ENCODE measurements at regions not wholly inside any gene's neighbourhood (a gene's known extent, or its start where the extent isn't known, plus 50 kb on each side); places are given as distances from the start of the nearest gene placed in this dataset.

DNA sequence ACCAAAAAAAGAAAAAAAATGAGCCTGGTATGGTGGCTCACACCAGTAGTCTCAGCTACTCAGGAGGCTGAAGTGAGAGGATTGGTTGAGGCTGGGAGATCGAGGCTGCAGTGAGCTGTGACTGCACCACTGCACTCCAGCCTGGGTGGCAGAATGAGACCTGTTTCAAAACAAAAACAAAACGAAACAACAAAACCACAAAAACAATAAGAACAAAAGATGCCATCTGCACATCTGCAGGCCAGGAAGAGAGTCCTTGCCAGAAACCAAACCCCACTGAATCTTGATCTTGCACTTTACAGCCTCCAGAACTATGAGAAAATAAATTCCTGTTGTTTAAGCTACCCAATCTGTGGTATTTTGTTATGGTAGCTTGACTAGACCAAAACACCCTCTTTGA lies 207.7 kb downstream of the YTHDC2 start:
- no peaks in the 10 kb centered on the region for H3K4me1 ChIP-seq (ENCODE audit: insufficient read depth)
- H3K27me3 Mint-ChIP-seq (ENCODE audit: insufficient read depth, low read depth, poor library complexity): no peaks in the 10 kb centered on the region
- no peak overlapping the region for H3K27ac Mint-ChIP-seq
- H3K36me3 Mint-ChIP-seq (ENCODE audit: low read depth): peaks cover 6% of the 10 kb centered on the region; the same call in 2 of the 3 replicates
- no peaks in the 10 kb centered on the region for H3K4me1 Mint-ChIP-seq
- H3K79me2 ChIP-seq (replicated peaks; ENCODE audit: insufficient read depth): no peaks in the 10 kb centered on the region
- no peak overlapping the region for H2AFZ ChIP-seq
- H3F3A ChIP-seq (replicated peaks; ENCODE audit: low read depth): no peaks in the 10 kb centered on the region
- no peak for DNase-seq (ENCODE audit: low spot score)
- TF ChIP-seq JUNB (IDR thresholded peaks at IDR 0.05; ENCODE audit: unreplicated experiment) (no peak), EZH2phosphoT487 (IDR thresholded peaks at IDR 0.05; ENCODE audit: unreplicated experiment) (no peak), CREB1 (CRISPR knock-in tag; IDR thresholded peaks at IDR 0.05; ENCODE audit: low read depth) (no peak), ZNF114 (CRISPR knock-in tag; IDR thresholded peaks at IDR 0.05) (no peak), STAT1 (IDR thresholded peaks at IDR 0.05; ENCODE audit: unreplicated experiment) (no peak), ZNF331 (CRISPR knock-in tag; IDR thresholded peaks at IDR 0.05; ENCODE audit: low read depth) (no peak), EZH2 (IDR thresholded peaks at IDR 0.05; ENCODE audit: low read depth, unreplicated experiment) (no peak), NANOG (IDR thresholded peaks at IDR 0.05; ENCODE audit: borderline replicate concordance) (no peak), POLR2AphosphoS5 (IDR thresholded peaks at IDR 0.05; ENCODE audit: low read depth) (no peak)
- TF ChIP-seq, protein P1, sequence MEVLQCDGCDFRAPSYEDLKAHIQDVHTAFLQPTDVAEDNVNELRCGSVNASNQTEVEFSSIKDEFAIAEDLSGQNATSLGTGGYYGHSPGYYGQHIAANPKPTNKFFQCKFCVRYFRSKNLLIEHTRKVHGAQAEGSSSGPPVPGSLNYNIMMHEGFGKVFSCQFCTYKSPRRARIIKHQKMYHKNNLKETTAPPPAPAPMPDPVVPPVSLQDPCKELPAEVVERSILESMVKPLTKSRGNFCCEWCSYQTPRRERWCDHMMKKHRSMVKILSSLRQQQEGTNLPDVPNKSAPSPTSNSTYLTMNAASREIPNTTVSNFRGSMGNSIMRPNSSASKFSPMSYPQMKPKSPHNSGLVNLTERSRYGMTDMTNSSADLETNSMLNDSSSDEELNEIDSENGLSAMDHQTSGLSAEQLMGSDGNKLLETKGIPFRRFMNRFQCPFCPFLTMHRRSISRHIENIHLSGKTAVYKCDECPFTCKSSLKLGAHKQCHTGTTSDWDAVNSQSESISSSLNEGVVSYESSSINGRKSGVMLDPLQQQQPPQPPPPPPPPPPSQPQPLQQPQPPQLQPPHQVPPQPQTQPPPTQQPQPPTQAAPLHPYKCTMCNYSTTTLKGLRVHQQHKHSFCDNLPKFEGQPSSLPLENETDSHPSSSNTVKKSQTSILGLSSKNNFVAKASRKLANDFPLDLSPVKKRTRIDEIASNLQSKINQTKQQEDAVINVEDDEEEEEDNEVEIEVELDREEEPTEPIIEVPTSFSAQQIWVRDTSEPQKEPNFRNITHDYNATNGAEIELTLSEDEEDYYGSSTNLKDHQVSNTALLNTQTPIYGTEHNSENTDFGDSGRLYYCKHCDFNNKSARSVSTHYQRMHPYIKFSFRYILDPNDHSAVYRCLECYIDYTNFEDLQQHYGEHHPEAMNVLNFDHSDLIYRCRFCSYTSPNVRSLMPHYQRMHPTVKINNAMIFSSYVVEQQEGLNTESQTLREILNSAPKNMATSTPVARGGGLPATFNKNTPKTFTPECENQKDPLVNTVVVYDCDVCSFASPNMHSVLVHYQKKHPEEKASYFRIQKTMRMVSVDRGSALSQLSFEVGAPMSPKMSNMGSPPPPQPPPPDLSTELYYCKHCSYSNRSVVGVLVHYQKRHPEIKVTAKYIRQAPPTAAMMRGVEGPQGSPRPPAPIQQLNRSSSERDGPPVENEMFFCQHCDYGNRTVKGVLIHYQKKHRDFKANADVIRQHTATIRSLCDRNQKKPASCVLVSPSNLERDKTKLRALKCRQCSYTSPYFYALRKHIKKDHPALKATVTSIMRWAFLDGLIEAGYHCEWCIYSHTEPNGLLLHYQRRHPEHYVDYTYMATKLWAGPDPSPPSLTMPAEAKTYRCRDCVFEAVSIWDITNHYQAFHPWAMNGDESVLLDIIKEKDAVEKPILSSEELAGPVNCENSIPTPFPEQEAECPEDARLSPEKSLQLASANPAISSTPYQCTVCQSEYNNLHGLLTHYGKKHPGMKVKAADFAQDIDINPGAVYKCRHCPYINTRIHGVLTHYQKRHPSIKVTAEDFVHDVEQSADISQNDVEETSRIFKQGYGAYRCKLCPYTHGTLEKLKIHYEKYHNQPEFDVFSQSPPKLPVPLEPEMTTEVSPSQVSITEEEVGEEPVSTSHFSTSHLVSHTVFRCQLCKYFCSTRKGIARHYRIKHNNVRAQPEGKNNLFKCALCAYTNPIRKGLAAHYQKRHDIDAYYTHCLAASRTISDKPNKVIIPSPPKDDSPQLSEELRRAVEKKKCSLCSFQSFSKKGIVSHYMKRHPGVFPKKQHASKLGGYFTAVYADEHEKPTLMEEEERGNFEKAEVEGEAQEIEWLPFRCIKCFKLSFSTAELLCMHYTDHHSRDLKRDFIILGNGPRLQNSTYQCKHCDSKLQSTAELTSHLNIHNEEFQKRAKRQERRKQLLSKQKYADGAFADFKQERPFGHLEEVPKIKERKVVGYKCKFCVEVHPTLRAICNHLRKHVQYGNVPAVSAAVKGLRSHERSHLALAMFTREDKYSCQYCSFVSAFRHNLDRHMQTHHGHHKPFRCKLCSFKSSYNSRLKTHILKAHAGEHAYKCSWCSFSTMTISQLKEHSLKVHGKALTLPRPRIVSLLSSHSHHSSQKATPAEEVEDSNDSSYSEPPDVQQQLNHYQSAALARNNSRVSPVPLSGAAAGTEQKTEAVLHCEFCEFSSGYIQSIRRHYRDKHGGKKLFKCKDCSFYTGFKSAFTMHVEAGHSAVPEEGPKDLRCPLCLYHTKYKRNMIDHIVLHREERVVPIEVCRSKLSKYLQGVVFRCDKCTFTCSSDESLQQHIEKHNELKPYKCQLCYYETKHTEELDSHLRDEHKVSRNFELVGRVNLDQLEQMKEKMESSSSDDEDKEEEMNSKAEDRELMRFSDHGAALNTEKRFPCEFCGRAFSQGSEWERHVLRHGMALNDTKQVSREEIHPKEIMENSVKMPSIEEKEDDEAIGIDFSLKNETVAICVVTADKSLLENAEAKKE (CRISPR knock-in tag; IDR thresholded peaks at IDR 0.05): no peak
- TF ChIP-seq, protein P2, sequence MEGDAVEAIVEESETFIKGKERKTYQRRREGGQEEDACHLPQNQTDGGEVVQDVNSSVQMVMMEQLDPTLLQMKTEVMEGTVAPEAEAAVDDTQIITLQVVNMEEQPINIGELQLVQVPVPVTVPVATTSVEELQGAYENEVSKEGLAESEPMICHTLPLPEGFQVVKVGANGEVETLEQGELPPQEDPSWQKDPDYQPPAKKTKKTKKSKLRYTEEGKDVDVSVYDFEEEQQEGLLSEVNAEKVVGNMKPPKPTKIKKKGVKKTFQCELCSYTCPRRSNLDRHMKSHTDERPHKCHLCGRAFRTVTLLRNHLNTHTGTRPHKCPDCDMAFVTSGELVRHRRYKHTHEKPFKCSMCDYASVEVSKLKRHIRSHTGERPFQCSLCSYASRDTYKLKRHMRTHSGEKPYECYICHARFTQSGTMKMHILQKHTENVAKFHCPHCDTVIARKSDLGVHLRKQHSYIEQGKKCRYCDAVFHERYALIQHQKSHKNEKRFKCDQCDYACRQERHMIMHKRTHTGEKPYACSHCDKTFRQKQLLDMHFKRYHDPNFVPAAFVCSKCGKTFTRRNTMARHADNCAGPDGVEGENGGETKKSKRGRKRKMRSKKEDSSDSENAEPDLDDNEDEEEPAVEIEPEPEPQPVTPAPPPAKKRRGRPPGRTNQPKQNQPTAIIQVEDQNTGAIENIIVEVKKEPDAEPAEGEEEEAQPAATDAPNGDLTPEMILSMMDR (conservative IDR thresholded peaks at IDR 0.05; ENCODE audit: low read depth in 2 of 2): no peak
- TF ChIP-seq, protein P3, sequence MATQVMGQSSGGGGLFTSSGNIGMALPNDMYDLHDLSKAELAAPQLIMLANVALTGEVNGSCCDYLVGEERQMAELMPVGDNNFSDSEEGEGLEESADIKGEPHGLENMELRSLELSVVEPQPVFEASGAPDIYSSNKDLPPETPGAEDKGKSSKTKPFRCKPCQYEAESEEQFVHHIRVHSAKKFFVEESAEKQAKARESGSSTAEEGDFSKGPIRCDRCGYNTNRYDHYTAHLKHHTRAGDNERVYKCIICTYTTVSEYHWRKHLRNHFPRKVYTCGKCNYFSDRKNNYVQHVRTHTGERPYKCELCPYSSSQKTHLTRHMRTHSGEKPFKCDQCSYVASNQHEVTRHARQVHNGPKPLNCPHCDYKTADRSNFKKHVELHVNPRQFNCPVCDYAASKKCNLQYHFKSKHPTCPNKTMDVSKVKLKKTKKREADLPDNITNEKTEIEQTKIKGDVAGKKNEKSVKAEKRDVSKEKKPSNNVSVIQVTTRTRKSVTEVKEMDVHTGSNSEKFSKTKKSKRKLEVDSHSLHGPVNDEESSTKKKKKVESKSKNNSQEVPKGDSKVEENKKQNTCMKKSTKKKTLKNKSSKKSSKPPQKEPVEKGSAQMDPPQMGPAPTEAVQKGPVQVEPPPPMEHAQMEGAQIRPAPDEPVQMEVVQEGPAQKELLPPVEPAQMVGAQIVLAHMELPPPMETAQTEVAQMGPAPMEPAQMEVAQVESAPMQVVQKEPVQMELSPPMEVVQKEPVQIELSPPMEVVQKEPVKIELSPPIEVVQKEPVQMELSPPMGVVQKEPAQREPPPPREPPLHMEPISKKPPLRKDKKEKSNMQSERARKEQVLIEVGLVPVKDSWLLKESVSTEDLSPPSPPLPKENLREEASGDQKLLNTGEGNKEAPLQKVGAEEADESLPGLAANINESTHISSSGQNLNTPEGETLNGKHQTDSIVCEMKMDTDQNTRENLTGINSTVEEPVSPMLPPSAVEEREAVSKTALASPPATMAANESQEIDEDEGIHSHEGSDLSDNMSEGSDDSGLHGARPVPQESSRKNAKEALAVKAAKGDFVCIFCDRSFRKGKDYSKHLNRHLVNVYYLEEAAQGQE (IDR thresholded peaks at IDR 0.05; ENCODE audit: unreplicated experiment): no peak
- TF ChIP-seq, protein P4, sequence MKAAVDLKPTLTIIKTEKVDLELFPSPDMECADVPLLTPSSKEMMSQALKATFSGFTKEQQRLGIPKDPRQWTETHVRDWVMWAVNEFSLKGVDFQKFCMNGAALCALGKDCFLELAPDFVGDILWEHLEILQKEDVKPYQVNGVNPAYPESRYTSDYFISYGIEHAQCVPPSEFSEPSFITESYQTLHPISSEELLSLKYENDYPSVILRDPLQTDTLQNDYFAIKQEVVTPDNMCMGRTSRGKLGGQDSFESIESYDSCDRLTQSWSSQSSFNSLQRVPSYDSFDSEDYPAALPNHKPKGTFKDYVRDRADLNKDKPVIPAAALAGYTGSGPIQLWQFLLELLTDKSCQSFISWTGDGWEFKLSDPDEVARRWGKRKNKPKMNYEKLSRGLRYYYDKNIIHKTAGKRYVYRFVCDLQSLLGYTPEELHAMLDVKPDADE (IDR thresholded peaks at IDR 0.05): no peak
- no peak overlapping the region for H3K4me3 ChIP-seq
- no peaks in the 10 kb centered on the region for H3K36me3 ChIP-seq (ENCODE audit: insufficient read depth)
- H3K4me3 Mint-ChIP-seq: no peak overlapping the region
- H3K9me3 Mint-ChIP-seq: peaks cover 13% of the 10 kb centered on the region
- H3K27me3 ChIP-seq (ENCODE audit: insufficient read depth): no peaks in the 10 kb centered on the region
- no peak for ATAC-seq
- no peak overlapping the region for H3K27ac ChIP-seq (ENCODE audit: low read depth)
- no peaks in the 10 kb centered on the region for H4K20me1 ChIP-seq (replicated peaks; ENCODE audit: insufficient read depth)
- H3K4me2 ChIP-seq: no peak overlapping the region
- H3K9me2 ChIP-seq (ENCODE audit: insufficient read depth): no peaks in the 10 kb centered on the region
